Hepatic stellate cell (primary cell): ENCODE measurements at regions not wholly inside any gene's neighbourhood (a gene's known extent, or its start where the extent isn't known, plus 50 kb on each side); places are given as distances from the start of the nearest gene placed in this dataset.

Experiments
- DNase-seq: peaks from one replicate; pipeline ENCODE4 v3.0.0; 2011; ENCODE audit warnings: low spot score

DNA sequence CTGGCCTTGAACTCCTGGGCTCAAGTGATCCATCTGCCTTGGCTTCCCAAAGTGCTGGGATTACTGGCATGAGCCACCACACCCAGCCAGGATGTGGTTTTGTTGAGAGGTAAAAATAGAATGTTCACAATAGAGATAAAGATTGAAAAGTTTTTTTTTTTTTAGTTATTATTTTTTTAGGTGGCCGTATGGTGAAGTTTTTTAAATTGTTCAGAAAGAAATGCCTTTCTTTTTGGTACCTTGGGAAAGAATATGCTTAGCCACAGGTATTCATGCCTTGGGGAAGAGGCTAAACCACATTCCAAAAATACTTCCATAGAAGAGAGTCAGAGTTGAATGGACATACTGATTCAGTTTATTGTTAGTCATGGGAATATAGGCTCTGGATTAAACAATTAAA is 143.4 kb downstream of the C11orf91 start:
- DNase-seq, result peak; percentile 57

DNA sequence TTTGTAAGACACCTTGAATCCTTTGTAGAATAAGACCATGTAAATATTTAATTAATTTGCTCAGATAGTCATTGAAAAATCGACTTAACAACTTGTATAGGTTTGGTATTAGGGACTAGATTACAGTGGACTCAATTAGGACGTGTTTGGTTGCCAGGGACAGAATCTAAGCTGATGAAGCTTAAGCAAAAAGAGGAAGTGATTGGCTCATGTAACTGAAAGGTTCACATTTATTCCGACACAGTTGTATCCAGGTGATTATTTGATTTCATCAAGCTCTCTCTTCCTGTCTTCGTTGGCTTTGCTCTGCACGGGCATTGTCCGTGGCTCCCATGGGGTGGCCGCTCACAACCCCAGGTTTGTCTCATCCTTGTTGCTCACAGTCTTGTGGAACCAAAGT is 146.4 kb downstream of the C11orf91 start:
- no peak for DNase-seq

GRCh38 chr11:33553486-33553885 is 147.1 kb downstream of the C11orf91 start:
- DNase-seq, result no peak

- DNase-seq, result no peak
Measured at GRCh38 chr11:33552756-33553155, 147.9 kb downstream of the C11orf91 start.

GRCh38 chr11:33551051-33551450 is 149.6 kb downstream of the C11orf91 start:
- no peak for DNase-seq

GRCh38 chr11:33549483-33549882 is 151.1 kb downstream of the C11orf91 start:
- no peak for DNase-seq

- DNase-seq, result peak; percentile 48
Measured at GRCh38 chr11:33545931-33546330, 154.7 kb downstream of the C11orf91 start.

GRCh38 chr11:33544593-33545373 is 155.8 kb downstream of the C11orf91 start:
- DNase-seq, result no peak

- DNase-seq, result no peak
Measured at GRCh38 chr11:33543823-33544222, 156.8 kb downstream of the C11orf91 start.

DNA sequence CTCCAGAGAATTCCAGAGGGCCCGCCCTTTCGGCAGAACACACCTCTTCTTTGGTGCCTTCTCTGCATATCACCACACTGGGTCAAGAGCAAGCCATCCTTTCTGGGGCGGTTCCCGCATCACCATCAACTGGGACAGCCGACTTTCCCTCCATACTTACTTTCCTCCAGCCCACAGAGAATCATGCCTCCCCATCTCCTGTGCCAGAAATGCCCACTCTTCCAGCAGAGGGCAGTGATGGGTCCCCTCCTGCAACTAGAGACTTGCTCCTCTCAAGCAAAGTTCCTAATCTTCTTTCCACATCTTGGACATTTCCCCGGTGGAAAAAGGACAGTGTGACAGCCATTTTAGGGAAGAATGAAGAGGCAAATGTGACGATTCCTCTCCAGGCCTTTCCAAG is 157.7 kb downstream of the C11orf91 start:
- peak; percentile 61 for DNase-seq

DNA sequence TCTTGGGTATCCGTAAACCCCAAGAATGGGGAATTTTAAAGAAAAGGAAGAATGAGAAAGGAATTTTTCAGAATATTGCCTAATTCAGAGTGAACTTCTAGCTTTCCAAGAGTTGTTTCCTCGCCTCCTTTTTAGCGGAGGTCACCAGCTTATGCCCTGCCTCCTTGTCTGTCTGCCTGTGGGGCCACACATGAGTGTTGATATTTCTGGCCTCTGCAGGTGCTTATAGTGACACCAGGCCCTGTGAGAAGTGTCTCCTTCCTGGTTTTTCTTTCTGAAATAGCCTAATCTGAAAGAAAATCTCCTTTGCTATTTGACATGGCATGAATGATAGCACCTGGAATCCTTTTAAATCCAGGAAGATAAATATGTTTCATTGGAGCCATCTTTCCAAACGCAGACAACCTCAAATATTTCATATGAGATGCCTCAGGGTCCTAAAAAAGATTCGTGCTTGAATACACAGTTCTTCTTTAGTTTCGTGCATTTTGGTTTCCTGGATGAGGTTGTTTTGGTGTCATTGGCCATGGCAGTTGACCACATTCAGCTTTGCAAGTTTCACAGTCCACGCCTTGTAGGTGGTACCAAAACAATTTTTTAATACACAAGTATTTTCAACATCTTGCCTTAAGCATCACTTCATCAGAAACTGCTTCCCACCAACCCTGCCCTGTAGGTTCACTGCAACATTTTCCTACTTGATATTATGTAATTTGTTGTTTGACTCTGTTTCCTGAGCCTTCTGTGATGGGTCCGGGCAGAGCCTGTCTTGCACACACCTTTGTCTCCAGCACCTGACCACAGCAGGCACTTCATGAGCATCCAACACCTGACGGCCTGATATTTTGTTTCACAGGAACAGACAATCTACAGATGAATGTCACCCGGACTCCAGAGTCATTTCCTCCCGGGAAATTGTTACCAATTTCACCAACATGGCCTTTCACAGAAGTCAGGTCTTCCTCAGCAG is 159.4 kb downstream of the C11orf91 start:
- DNase-seq, result no peak

DNA sequence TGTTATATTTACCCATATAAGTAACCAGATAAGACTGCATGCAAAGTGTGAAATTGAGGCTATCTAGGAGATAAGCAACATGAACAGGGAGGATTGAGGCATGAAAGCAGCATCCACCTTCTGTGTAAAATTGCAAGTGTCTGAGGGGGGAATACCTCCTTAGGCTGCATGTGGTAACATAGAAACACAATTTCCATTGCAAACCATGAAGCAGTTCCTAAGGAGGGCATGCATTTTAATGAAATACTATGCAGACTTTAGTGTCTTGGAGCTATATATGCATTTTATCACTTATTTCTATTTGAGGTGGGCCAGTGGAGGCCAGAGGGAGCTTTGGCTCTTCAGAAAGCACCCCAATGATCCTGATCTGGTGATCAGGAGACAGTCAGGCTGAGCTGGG is 160.2 kb downstream of the C11orf91 start:
- DNase-seq, result no peak

DNA sequence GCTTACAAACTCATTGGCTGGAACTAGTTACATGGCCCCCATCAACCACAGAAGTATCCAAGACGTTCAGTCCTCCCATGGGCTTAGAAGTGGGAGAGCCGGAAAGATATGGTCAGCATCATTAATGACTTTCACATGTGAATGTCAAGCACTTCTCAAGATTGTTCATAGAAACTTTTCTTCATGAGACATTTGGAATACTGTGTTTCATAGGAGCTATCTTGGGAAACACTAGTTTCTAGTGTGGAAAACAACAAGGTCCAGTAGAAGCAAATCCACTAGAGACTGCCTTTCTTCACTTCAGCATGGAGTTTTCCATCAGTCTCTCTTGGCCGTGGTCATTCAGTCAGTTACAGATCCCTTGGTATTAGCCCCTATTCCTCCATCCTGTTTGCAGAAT is 160.9 kb downstream of the C11orf91 start:
- DNase-seq, result no peak

- DNase-seq, result no peak
Measured at GRCh38 chr11:33538726-33539125, 161.9 kb downstream of the C11orf91 start.

DNA sequence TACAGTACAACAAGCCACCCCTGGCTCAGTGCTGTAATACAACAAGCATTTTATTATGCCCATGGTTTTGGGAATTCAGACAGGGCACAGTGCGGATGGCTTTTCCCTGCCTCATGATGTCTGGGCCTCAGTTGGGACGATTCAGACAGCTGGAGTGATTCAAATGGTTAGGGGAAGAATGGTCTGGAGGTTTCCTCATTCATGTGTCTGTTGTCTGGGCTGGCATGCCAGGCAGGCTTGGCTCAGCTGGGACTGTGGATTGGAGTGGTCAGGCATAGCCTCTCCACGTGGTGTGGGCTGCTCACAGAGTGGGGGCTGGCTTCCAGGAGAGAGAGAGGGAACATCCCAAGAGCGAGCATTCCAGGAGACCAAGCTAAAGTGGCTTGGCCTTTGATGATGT is 164.4 kb downstream of the C11orf91 start:
- DNase-seq, result no peak

DNA sequence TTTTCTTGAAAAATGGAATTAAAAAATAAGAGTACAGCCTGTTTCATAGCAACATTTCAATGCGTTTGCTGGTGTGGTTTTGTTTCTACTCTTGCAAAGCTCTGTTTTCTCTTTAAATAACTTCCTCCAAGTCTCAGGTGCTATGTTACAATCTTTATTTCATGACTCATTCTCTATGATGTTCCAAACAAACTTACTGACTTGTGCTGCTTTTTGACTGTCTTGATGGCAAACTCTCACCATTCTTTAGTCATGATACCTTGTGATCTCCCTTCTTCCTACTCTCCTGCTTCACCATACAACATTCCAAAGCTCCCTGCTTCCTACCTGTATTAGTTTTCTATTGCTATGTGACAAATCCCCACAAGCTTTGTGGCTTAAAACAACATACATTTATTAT is 166.1 kb downstream of the C11orf91 start:
- DNase-seq, result no peak

DNA sequence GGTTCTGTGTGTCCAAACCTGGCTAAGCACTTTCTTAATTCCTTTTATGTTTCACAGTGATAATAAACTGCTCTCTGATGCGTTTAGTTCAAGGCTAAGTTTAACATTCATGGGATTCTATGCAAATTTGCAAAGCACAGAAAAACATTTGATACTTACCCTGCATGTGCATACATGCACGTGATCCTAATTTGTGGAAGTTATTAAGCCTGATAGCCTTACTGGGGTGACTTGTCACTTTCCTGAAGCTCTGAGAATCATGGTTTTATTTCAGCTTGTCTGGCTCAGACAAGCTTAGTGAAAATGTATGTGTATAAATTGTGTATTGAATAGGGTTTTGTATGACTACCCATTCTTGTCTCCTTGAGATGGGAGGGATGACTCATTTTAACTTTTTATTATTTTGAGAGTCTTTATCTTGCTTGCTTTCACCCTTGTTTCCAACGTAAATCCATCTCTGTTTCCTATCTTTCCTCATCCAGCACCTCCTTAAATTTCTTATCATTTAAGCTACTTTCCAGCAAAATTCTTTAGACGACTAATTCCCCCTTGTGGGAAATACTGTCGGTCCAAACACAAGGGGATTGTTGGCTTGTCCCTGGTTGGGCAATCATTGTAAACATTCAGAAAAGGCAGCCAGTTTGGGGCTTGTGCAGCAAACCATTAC is 167.1 kb downstream of the C11orf91 start:
- no peak for DNase-seq

GRCh38 chr11:33532720-33533385 is 167.8 kb downstream of the C11orf91 start:
- DNase-seq, result no peak

GRCh38 chr11:33532257-33532656 is 168.4 kb downstream of the C11orf91 start:
- no peak for DNase-seq

DNA sequence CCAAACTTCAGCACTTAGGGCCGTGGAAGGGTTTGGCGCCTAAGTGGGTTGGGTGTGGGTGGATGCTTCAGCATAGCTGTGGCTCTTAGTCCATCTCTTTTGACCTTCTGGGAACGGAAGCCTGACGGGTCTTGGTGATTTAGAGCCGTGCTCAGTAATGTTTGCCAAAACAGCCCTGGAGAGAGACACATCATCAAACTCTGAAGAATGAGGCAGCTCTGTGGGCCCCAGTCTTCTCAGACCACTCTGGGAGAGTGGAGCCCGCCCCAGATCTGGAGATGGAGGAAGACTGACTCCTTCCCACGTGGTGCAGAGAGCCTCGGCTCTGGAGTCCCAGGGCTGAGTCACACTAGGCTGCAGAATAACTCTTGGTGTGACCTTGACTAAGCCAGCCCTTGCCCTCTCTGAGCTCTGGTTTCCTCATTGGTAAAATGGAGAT is 168.9 kb downstream of the C11orf91 start:
- DNase-seq, result peak; percentile 61

GRCh38 chr11:33530815-33531214 is 169.8 kb downstream of the C11orf91 start:
- DNase-seq, result peak; percentile 40

- DNase-seq, result no peak
Measured at GRCh38 chr11:33529461-33529860, 171.2 kb downstream of the C11orf91 start.
